ENCODE measurements at regions not wholly inside any gene's neighbourhood (a gene's known extent, or its start where the extent isn't known, plus 50 kb on each side); places are given as distances from the start of the nearest gene placed in this dataset.

- H3K79me2 ChIP-seq (ENCODE audit: control insufficient read depth, insufficient read depth, low read length), result no peaks in the 10 kb centered on the region
- no peak for DNase-seq (ENCODE audit: low read depth in 2 of 2)
- no peaks in the 10 kb centered on the region for H3K4me1 ChIP-seq (ENCODE audit: control insufficient read depth, extremely low read depth, insufficient read depth, low read length)
- no peaks in the 10 kb centered on the region for H3K9me3 ChIP-seq (ENCODE audit: control insufficient read depth, insufficient read depth, low read depth, low read length)
- H3K27ac ChIP-seq (ENCODE audit: insufficient read depth, low read length), result no peak overlapping the region
- no peaks in the 10 kb centered on the region for H3K36me3 ChIP-seq (ENCODE audit: control insufficient read depth, insufficient read depth, low read length)
- no peaks in the 10 kb centered on the region for H3K27me3 ChIP-seq (ENCODE audit: control insufficient read depth, insufficient read depth, low read length)
- no peak overlapping the region for H2AFZ ChIP-seq (ENCODE audit: low read length)
- TF ChIP-seq CTCF (conservative IDR thresholded peaks at IDR 0.05 in 1 of 2, IDR thresholded peaks at IDR 0.05 in 1 of 2; ENCODE audit: low read depth in 1 of 2, low read length in 2 of 2) (no peak), EZH2 (IDR thresholded peaks at IDR 0.05; ENCODE audit: low read length, missing control alignments) (no peak)
- no peak overlapping the region for H3K9ac ChIP-seq (ENCODE audit: insufficient read depth, low read length)
- no peak overlapping the region for H3K4me3 ChIP-seq (replicated peaks in 1 of 4; ENCODE audit: control extremely low read depth in 1 of 4, insufficient read depth in 1 of 4, low read depth in 3 of 4, low read length in 4 of 4)
- H4K20me1 ChIP-seq (ENCODE audit: control insufficient read depth, extremely low read depth, insufficient read depth, low read length), result no peaks in the 10 kb centered on the region
- no peak overlapping the region for H3K4me2 ChIP-seq (ENCODE audit: extremely low read depth, insufficient read depth, low read length)
Measured at GRCh38 chr7:68440866-68441265, 1157.4 kb upstream of the AUTS2 start.

GRCh38 chr7:68441645-68442044, 1156.6 kb upstream of the AUTS2 start:
- no peaks in the 10 kb centered on the region for H3K36me3 ChIP-seq (ENCODE audit: control insufficient read depth, insufficient read depth, low read length)
- H3K4me3 ChIP-seq (replicated peaks in 1 of 4; ENCODE audit: control extremely low read depth in 1 of 4, insufficient read depth in 1 of 4, low read depth in 3 of 4, low read length in 4 of 4), result no peak overlapping the region
- no peak overlapping the region for H3K9ac ChIP-seq (ENCODE audit: insufficient read depth, low read length)
- TF ChIP-seq EZH2 (IDR thresholded peaks at IDR 0.05; ENCODE audit: low read length, missing control alignments) (no peak), CTCF (conservative IDR thresholded peaks at IDR 0.05 in 1 of 2, IDR thresholded peaks at IDR 0.05 in 1 of 2; ENCODE audit: low read depth in 1 of 2, low read length in 2 of 2) (no peak)
- H3K27me3 ChIP-seq (ENCODE audit: control insufficient read depth, insufficient read depth, low read length), result no peaks in the 10 kb centered on the region
- no peaks in the 10 kb centered on the region for H3K4me1 ChIP-seq (ENCODE audit: control insufficient read depth, extremely low read depth, insufficient read depth, low read length)
- H3K4me2 ChIP-seq (ENCODE audit: extremely low read depth, insufficient read depth, low read length), result no peak overlapping the region
- no peaks in the 10 kb centered on the region for H4K20me1 ChIP-seq (ENCODE audit: control insufficient read depth, extremely low read depth, insufficient read depth, low read length)
- H2AFZ ChIP-seq (ENCODE audit: low read length), result no peak overlapping the region
- no peaks in the 10 kb centered on the region for H3K9me3 ChIP-seq (ENCODE audit: control insufficient read depth, insufficient read depth, low read depth, low read length)
- no peak for DNase-seq (ENCODE audit: low read depth in 2 of 2)
- H3K79me2 ChIP-seq (ENCODE audit: control insufficient read depth, insufficient read depth, low read length), result no peaks in the 10 kb centered on the region
- H3K27ac ChIP-seq (ENCODE audit: insufficient read depth, low read length), result no peak overlapping the region

- H3K79me2 ChIP-seq (ENCODE audit: control insufficient read depth, insufficient read depth, low read length), result no peaks in the 10 kb centered on the region
- no peaks in the 10 kb centered on the region for H3K27me3 ChIP-seq (ENCODE audit: control insufficient read depth, insufficient read depth, low read length)
- no peak overlapping the region for H3K4me2 ChIP-seq (ENCODE audit: extremely low read depth, insufficient read depth, low read length)
- no peaks in the 10 kb centered on the region for H4K20me1 ChIP-seq (ENCODE audit: control insufficient read depth, extremely low read depth, insufficient read depth, low read length)
- no peak overlapping the region for H2AFZ ChIP-seq (ENCODE audit: low read length)
- no peak for DNase-seq (ENCODE audit: low read depth in 2 of 2)
- TF ChIP-seq EZH2 (IDR thresholded peaks at IDR 0.05; ENCODE audit: low read length, missing control alignments) (no peak), CTCF (conservative IDR thresholded peaks at IDR 0.05 in 1 of 2, IDR thresholded peaks at IDR 0.05 in 1 of 2; ENCODE audit: low read depth in 1 of 2, low read length in 2 of 2) (no peak)
- H3K4me3 ChIP-seq (replicated peaks in 1 of 4; ENCODE audit: control extremely low read depth in 1 of 4, insufficient read depth in 1 of 4, low read depth in 3 of 4, low read length in 4 of 4), result no peak overlapping the region
- no peaks in the 10 kb centered on the region for H3K9me3 ChIP-seq (ENCODE audit: control insufficient read depth, insufficient read depth, low read depth, low read length)
- no peaks in the 10 kb centered on the region for H3K4me1 ChIP-seq (ENCODE audit: control insufficient read depth, extremely low read depth, insufficient read depth, low read length)
- no peaks in the 10 kb centered on the region for H3K36me3 ChIP-seq (ENCODE audit: control insufficient read depth, insufficient read depth, low read length)
- no peak overlapping the region for H3K27ac ChIP-seq (ENCODE audit: insufficient read depth, low read length)
- H3K9ac ChIP-seq (ENCODE audit: insufficient read depth, low read length), result no peak overlapping the region
Measured at GRCh38 chr7:68442931-68443631, 1155.2 kb upstream of the AUTS2 start.

Measured in fibroblast of lung (primary cell).